ENCODE measurements at regions not wholly inside any gene's neighbourhood (a gene's known extent, or its start where the extent isn't known, plus 50 kb on each side); places are given as distances from the start of the nearest gene placed in this dataset.

- Histone ChIP-seq H3K4me3 (no peak overlapping the region), H3K4me2 (no peak overlapping the region), H3K9me3 (ENCODE audit: low read depth) (no peaks in the 10 kb centered on the region), H3K9ac (no peak overlapping the region), H4K20me1 (ENCODE audit: low read depth) (no peaks in the 10 kb centered on the region), H3K79me2 (ENCODE audit: low read depth) (no peaks in the 10 kb centered on the region), H3K36me3 (no peaks in the 10 kb centered on the region), H3F3A (ENCODE audit: low read depth) (no peaks in the 10 kb centered on the region), H2AFZ (replicated peaks) (no peak overlapping the region), H3K27me3 (no peaks in the 10 kb centered on the region), H3K4me1 (no peaks in the 10 kb centered on the region), H3K27ac (no peak overlapping the region)
- Mint-ChIP-seq H3K36me3 (no peaks in the 10 kb centered on the region), H3K27me3 (ENCODE audit: insufficient read depth, low read depth) (no peaks in the 10 kb centered on the region), H3K27ac (no peak overlapping the region), H3K4me1 (peaks cover 16% of the 10 kb centered on the region), H3K9me3 (peaks cover 7% of the 10 kb centered on the region), H3K4me3 (no peak overlapping the region)
- TF ChIP-seq EZH2 (IDR thresholded peaks at IDR 0.05) = no peak
- TF ChIP-seq CTCF (IDR thresholded peaks at IDR 0.05) = no peak
- TF ChIP-seq EZH2phosphoT487 (IDR thresholded peaks at IDR 0.05) = no peak
- no peak for DNase-seq (ENCODE audit: low spot score)
These were observed 163.4 kb upstream of the CEP162 start for GRCh38 chr6:84390851-84391250.

- Histone ChIP-seq H3K4me2 (no peak overlapping the region), H3K4me3 (no peak overlapping the region), H3K9ac (no peak overlapping the region), H3K27me3 (no peaks in the 10 kb centered on the region), H3K4me1 (no peaks in the 10 kb centered on the region), H2AFZ (replicated peaks) (no peak overlapping the region), H3K36me3 (no peaks in the 10 kb centered on the region), H3K27ac (no peak overlapping the region), H3F3A (ENCODE audit: low read depth) (no peaks in the 10 kb centered on the region), H3K79me2 (ENCODE audit: low read depth) (no peaks in the 10 kb centered on the region), H3K9me3 (ENCODE audit: low read depth) (no peaks in the 10 kb centered on the region), H4K20me1 (ENCODE audit: low read depth) (no peaks in the 10 kb centered on the region)
- Mint-ChIP-seq H3K27ac (no peak overlapping the region), H3K4me3 (no peak overlapping the region), H3K36me3 (no peaks in the 10 kb centered on the region), H3K9me3 (peaks cover 11% of the 10 kb centered on the region), H3K4me1 (peaks cover 16% of the 10 kb centered on the region), H3K27me3 (ENCODE audit: insufficient read depth, low read depth) (no peaks in the 10 kb centered on the region)
- no peak for DNase-seq (ENCODE audit: low spot score)
- no peak for TF ChIP-seq EZH2phosphoT487 (IDR thresholded peaks at IDR 0.05)
- TF ChIP-seq EZH2 (IDR thresholded peaks at IDR 0.05) = no peak
- no peak for TF ChIP-seq CTCF (IDR thresholded peaks at IDR 0.05)
These were observed 162.9 kb upstream of the CEP162 start for GRCh38 chr6:84390334-84390733.

GRCh38 chr6:84379142-84379541 lies 151.7 kb upstream of the CEP162 start:
- no peaks in the 10 kb centered on the region for H3K4me1 ChIP-seq
- H3K4me3 ChIP-seq = no peak overlapping the region
- Mint-ChIP-seq H3K36me3 (no peaks in the 10 kb centered on the region), H3K27ac (no peak overlapping the region), H3K4me1 (no peaks in the 10 kb centered on the region), H3K9me3 (peaks cover 4% of the 10 kb centered on the region), H3K4me3 (no peak overlapping the region), H3K27me3 (ENCODE audit: insufficient read depth, low read depth) (no peaks in the 10 kb centered on the region)
- no peaks in the 10 kb centered on the region for H3K36me3 ChIP-seq
- TF ChIP-seq CTCF (IDR thresholded peaks at IDR 0.05) (no peak), EZH2 (IDR thresholded peaks at IDR 0.05) (no peak), EZH2phosphoT487 (IDR thresholded peaks at IDR 0.05) (no peak)
- no peaks in the 10 kb centered on the region for H3F3A ChIP-seq (ENCODE audit: low read depth)
- no peak overlapping the region for H3K9ac ChIP-seq
- H2AFZ ChIP-seq (replicated peaks) = no peak overlapping the region
- DNase-seq (ENCODE audit: low spot score) = no peak
- H3K9me3 ChIP-seq (ENCODE audit: low read depth) = no peaks in the 10 kb centered on the region
- H4K20me1 ChIP-seq (ENCODE audit: low read depth) = no peaks in the 10 kb centered on the region
- H3K4me2 ChIP-seq = no peak overlapping the region
- H3K27ac ChIP-seq = no peak overlapping the region
- H3K79me2 ChIP-seq (ENCODE audit: low read depth) = no peaks in the 10 kb centered on the region
- no peaks in the 10 kb centered on the region for H3K27me3 ChIP-seq

- no peak for DNase-seq (ENCODE audit: low spot score)
These were observed 144.8 kb upstream of the CEP162 start for GRCh38 chr6:84372290-84372689.

More at GRCh38 chr6:84372290-84372689, 144.8 kb upstream of the CEP162 start:
- H3K4me1 Mint-ChIP-seq = no peaks in the 10 kb centered on the region
- Histone ChIP-seq H3K4me3 (no peak overlapping the region), H3K4me2 (no peak overlapping the region), H3K27ac (no peak overlapping the region), H3K9me3 (ENCODE audit: low read depth) (no peaks in the 10 kb centered on the region), H3K4me1 (no peaks in the 10 kb centered on the region), H4K20me1 (ENCODE audit: low read depth) (no peaks in the 10 kb centered on the region), H3K9ac (no peak overlapping the region), H3K27me3 (no peaks in the 10 kb centered on the region), H3K79me2 (ENCODE audit: low read depth) (no peaks in the 10 kb centered on the region), H3K36me3 (no peaks in the 10 kb centered on the region), H3F3A (ENCODE audit: low read depth) (no peaks in the 10 kb centered on the region), H2AFZ (replicated peaks) (no peak overlapping the region)
- no peak overlapping the region for H3K27ac Mint-ChIP-seq
- no peak for TF ChIP-seq EZH2phosphoT487 (IDR thresholded peaks at IDR 0.05)
- H3K9me3 Mint-ChIP-seq = no peaks in the 10 kb centered on the region
- no peak overlapping the region for H3K4me3 Mint-ChIP-seq
- no peaks in the 10 kb centered on the region for H3K36me3 Mint-ChIP-seq
- no peaks in the 10 kb centered on the region for H3K27me3 Mint-ChIP-seq (ENCODE audit: insufficient read depth, low read depth)

All from neural progenitor cell (in vitro differentiated cells).